ENCODE measurements at regions not wholly inside any gene's neighbourhood (a gene's known extent, or its start where the extent isn't known, plus 50 kb on each side); places are given as distances from the start of the nearest gene placed in this dataset.

GRCh38 chr22:19579880-19580279, 55.7 kb upstream of the CLDN5 start:
- TF ChIP-seq MAX (IDR thresholded peaks at IDR 0.05) (no peak), NFIC (IDR thresholded peaks at IDR 0.05) (no peak), TEAD4 (IDR thresholded peaks at IDR 0.05) (no peak), EGR1 (IDR thresholded peaks at IDR 0.05) (no peak), TCF12 (IDR thresholded peaks at IDR 0.05; ENCODE audit: low read depth) (no peak)

GRCh38 chr22:19580291-19580890, 56.2 kb upstream of the CLDN5 start:
- TF ChIP-seq YY1 (IDR thresholded peaks at IDR 0.05; ENCODE audit: low read depth) (no peak), EGR1 (IDR thresholded peaks at IDR 0.05) (no peak), CEBPB (IDR thresholded peaks at IDR 0.05) (no peak), USF1 (IDR thresholded peaks at IDR 0.05) (no peak), FOXM1 (IDR thresholded peaks at IDR 0.05; ENCODE audit: borderline replicate concordance, low read depth) (no peak), CREB1 (IDR thresholded peaks at IDR 0.05; ENCODE audit: low read depth) (no peak), EP300 (IDR thresholded peaks at IDR 0.05; ENCODE audit: borderline replicate concordance) (no peak), RAD21 (IDR thresholded peaks at IDR 0.05; ENCODE audit: low read depth) (no peak), NFIC (IDR thresholded peaks at IDR 0.05) (no peak), REST (IDR thresholded peaks at IDR 0.05; ENCODE audit: low read depth) (no peak), TEAD4 (IDR thresholded peaks at IDR 0.05) (no peak), TAF1 (IDR thresholded peaks at IDR 0.05; ENCODE audit: low read depth) (no peak), ZBTB7A (IDR thresholded peaks at IDR 0.05; ENCODE audit: low read depth) (no peak), MAX (IDR thresholded peaks at IDR 0.05) (no peak), TCF12 (IDR thresholded peaks at IDR 0.05; ENCODE audit: low read depth) (no peak)

- TF ChIP-seq TAF1 (IDR thresholded peaks at IDR 0.05; ENCODE audit: low read depth) (no peak), TCF12 (IDR thresholded peaks at IDR 0.05; ENCODE audit: low read depth) (no peak), EGR1 (IDR thresholded peaks at IDR 0.05) (no peak), REST (IDR thresholded peaks at IDR 0.05; ENCODE audit: low read depth) (no peak), RAD21 (IDR thresholded peaks at IDR 0.05; ENCODE audit: low read depth) (no peak), FOXM1 (IDR thresholded peaks at IDR 0.05; ENCODE audit: borderline replicate concordance, low read depth) (no peak), USF1 (IDR thresholded peaks at IDR 0.05) (no peak), YY1 (IDR thresholded peaks at IDR 0.05; ENCODE audit: low read depth) (no peak), NFIC (IDR thresholded peaks at IDR 0.05) (no peak), CEBPB (IDR thresholded peaks at IDR 0.05) (no peak), CREB1 (IDR thresholded peaks at IDR 0.05; ENCODE audit: low read depth) (no peak), TEAD4 (IDR thresholded peaks at IDR 0.05) (no peak), MAX (IDR thresholded peaks at IDR 0.05) (no peak), EP300 (IDR thresholded peaks at IDR 0.05; ENCODE audit: borderline replicate concordance) (no peak), ZBTB7A (IDR thresholded peaks at IDR 0.05; ENCODE audit: low read depth) (no peak)
Measured at GRCh38 chr22:19582033-19582693, 58.0 kb upstream of the CLDN5 start.

GRCh38 chr22:19586922-19587684, 62.9 kb upstream of the CLDN5 start:
- TF ChIP-seq CREB1 (IDR thresholded peaks at IDR 0.05; ENCODE audit: low read depth), result no peak
- TF ChIP-seq EGR1 (IDR thresholded peaks at IDR 0.05), result no peak
- no peak for TF ChIP-seq USF1 (IDR thresholded peaks at IDR 0.05)
- no peak for TF ChIP-seq TCF12 (IDR thresholded peaks at IDR 0.05; ENCODE audit: low read depth)
- no peak for TF ChIP-seq REST (IDR thresholded peaks at IDR 0.05; ENCODE audit: low read depth)
- TF ChIP-seq TEAD4 (IDR thresholded peaks at IDR 0.05), result no peak
- no peak for TF ChIP-seq RAD21 (IDR thresholded peaks at IDR 0.05; ENCODE audit: low read depth)
- no peak for TF ChIP-seq NFIC (IDR thresholded peaks at IDR 0.05)
- TF ChIP-seq MAX (IDR thresholded peaks at IDR 0.05), result no peak
- no peak for TF ChIP-seq CEBPB (IDR thresholded peaks at IDR 0.05)
- no peak for TF ChIP-seq YY1 (IDR thresholded peaks at IDR 0.05; ENCODE audit: low read depth)
- no peak for TF ChIP-seq EP300 (IDR thresholded peaks at IDR 0.05; ENCODE audit: borderline replicate concordance)
- no peak for TF ChIP-seq ZBTB7A (IDR thresholded peaks at IDR 0.05; ENCODE audit: low read depth)
- no peak for TF ChIP-seq TAF1 (IDR thresholded peaks at IDR 0.05; ENCODE audit: low read depth)
- no peak for TF ChIP-seq FOXM1 (IDR thresholded peaks at IDR 0.05; ENCODE audit: borderline replicate concordance, low read depth)
